ENCODE measurements at regions not wholly inside any gene's neighbourhood (a gene's known extent, or its start where the extent isn't known, plus 50 kb on each side); places are given as distances from the start of the nearest gene placed in this dataset.

DNA sequence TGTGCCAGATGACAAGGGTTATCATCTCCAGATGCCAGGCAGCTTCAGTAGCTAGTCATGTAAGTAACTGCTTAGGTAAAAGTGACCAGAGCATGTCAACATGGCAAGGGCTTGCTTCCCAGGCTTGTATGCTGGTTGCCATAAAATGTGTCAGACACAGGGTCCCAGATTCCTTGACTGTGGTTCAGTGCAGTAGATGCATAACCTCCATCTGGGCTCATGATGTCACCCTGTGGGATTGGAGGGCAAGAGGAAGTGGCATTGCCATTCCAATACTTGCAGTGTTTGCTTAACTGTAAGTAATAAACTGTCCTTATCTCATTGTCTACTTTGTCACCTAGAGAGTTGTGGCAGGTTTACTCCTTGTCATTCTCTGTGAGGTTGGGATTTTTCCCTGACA lies 226.8 kb downstream of the PCDH17 start:
- H3F3A ChIP-seq (ENCODE audit: low read depth), result no peaks in the 10 kb centered on the region
- no peaks in the 10 kb centered on the region for H3K79me2 ChIP-seq (ENCODE audit: insufficient read depth, low read length)
- no peak overlapping the region for H3K4me3 ChIP-seq (ENCODE audit: low read length, poor library complexity, severe bottlenecking)
- no peak overlapping the region for H3K9ac ChIP-seq (ENCODE audit: low read depth, low read length, poor library complexity, severe bottlenecking)
- H3K4me2 ChIP-seq (ENCODE audit: low read depth, low read length, poor library complexity, severe bottlenecking), result no peak overlapping the region
- H3K36me3 ChIP-seq (ENCODE audit: insufficient read depth, low read length), result no peaks in the 10 kb centered on the region
- H3K4me1 ChIP-seq (ENCODE audit: insufficient read depth, low read length, poor library complexity, severe bottlenecking), result no peaks in the 10 kb centered on the region
- TF ChIP-seq, protein P1, sequence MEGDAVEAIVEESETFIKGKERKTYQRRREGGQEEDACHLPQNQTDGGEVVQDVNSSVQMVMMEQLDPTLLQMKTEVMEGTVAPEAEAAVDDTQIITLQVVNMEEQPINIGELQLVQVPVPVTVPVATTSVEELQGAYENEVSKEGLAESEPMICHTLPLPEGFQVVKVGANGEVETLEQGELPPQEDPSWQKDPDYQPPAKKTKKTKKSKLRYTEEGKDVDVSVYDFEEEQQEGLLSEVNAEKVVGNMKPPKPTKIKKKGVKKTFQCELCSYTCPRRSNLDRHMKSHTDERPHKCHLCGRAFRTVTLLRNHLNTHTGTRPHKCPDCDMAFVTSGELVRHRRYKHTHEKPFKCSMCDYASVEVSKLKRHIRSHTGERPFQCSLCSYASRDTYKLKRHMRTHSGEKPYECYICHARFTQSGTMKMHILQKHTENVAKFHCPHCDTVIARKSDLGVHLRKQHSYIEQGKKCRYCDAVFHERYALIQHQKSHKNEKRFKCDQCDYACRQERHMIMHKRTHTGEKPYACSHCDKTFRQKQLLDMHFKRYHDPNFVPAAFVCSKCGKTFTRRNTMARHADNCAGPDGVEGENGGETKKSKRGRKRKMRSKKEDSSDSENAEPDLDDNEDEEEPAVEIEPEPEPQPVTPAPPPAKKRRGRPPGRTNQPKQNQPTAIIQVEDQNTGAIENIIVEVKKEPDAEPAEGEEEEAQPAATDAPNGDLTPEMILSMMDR (conservative IDR thresholded peaks at IDR 0.05; ENCODE audit: low read length), result no peak
- TF ChIP-seq EZH2phosphoT487 (IDR thresholded peaks at IDR 0.05; ENCODE audit: borderline replicate concordance), result no peak
- no peaks in the 10 kb centered on the region for H3K27me3 ChIP-seq (ENCODE audit: insufficient read depth, low read length, poor library complexity, severe bottlenecking)
- H2AFZ ChIP-seq (ENCODE audit: low read length), result no peak overlapping the region
- no peaks in the 10 kb centered on the region for H4K20me1 ChIP-seq (ENCODE audit: insufficient read depth, low read length, poor library complexity, severe bottlenecking)
- no peaks in the 10 kb centered on the region for H3K9me2 ChIP-seq (replicated peaks; ENCODE audit: low read depth, low read length)
- H3K9me3 ChIP-seq (ENCODE audit: insufficient read depth, low read depth, low read length), result no peaks in the 10 kb centered on the region

DNA sequence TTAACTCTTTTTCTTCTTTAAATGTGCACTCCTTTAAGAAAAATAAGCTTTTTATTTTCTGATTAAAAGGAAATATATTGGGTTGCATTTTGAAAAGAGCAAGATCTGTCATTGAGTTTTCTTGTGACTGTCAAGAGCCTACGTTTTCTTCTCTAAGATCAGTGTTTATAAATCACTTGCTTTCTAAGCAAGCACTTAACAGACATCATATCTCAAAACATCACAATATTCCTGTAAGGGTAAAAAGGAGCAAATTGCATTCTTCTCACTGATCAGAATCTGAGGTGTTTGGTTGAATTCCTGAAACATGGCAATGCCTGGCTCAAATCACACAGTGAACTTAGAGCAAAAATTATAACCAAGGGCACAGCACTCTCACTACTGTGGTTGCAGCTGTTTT lies 231.3 kb downstream of the PCDH17 start:
- TF ChIP-seq, protein P1 (conservative IDR thresholded peaks at IDR 0.05; ENCODE audit: low read length), result no peak
- TF ChIP-seq EZH2phosphoT487 (IDR thresholded peaks at IDR 0.05; ENCODE audit: borderline replicate concordance), result no peak
- no peak overlapping the region for H3K9ac ChIP-seq (ENCODE audit: low read depth, low read length, poor library complexity, severe bottlenecking)
- H3F3A ChIP-seq (ENCODE audit: low read depth), result no peaks in the 10 kb centered on the region
- H3K4me3 ChIP-seq (ENCODE audit: low read length, poor library complexity, severe bottlenecking), result no peak overlapping the region
- no peaks in the 10 kb centered on the region for H3K36me3 ChIP-seq (ENCODE audit: insufficient read depth, low read length)
- H4K20me1 ChIP-seq (ENCODE audit: insufficient read depth, low read length, poor library complexity, severe bottlenecking), result no peaks in the 10 kb centered on the region
- H3K27me3 ChIP-seq (ENCODE audit: insufficient read depth, low read length, poor library complexity, severe bottlenecking), result no peaks in the 10 kb centered on the region
- H3K4me1 ChIP-seq (ENCODE audit: insufficient read depth, low read length, poor library complexity, severe bottlenecking), result no peaks in the 10 kb centered on the region
- no peaks in the 10 kb centered on the region for H3K9me2 ChIP-seq (replicated peaks; ENCODE audit: low read depth, low read length)
- no peak overlapping the region for H3K4me2 ChIP-seq (ENCODE audit: low read depth, low read length, poor library complexity, severe bottlenecking)
- no peaks in the 10 kb centered on the region for H3K79me2 ChIP-seq (ENCODE audit: insufficient read depth, low read length)
- H3K9me3 ChIP-seq (ENCODE audit: insufficient read depth, low read depth, low read length), result peaks cover 6% of the 10 kb centered on the region; the same call in 1 of the 2 replicates
- no peak overlapping the region for H2AFZ ChIP-seq (ENCODE audit: low read length)

DNA sequence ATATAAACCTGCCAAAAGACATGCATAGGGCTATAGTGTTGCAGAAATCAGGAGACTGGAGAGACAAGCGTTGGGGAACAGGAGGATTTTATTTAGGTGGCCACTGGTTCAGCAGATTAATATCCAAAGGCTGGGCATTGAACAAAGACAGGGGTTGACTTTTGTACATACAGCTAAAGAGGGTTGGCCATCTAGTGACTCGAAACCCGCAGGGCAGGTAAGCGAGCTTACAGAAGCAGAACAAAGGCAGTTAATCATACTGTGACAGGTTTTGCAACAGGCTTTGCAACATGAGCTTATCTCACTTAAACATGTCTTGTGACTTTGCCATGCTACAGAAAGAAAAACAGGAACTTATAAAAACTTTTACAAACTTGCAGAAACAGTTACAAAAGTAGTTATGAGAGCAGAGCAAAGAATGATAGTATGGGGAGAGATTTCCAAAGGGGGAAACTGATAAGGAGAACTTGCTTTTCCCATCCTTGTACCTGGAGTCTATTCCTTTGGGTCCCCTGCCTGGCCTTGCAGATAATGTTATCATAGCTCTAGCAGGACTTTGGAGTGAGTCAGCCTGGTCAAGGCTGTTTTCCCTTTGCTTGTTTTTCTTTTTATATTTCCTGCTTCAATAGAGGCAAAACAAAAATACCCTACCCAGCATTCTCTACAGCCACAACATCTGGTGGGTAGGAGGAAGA lies 234.2 kb downstream of the PCDH17 start:
- H3K4me1 ChIP-seq (ENCODE audit: insufficient read depth, low read length, poor library complexity, severe bottlenecking), result no peaks in the 10 kb centered on the region
- no peaks in the 10 kb centered on the region for H3K79me2 ChIP-seq (ENCODE audit: insufficient read depth, low read length)
- H3K4me3 ChIP-seq (ENCODE audit: low read length, poor library complexity, severe bottlenecking), result no peak overlapping the region
- no peak overlapping the region for H3K9ac ChIP-seq (ENCODE audit: low read depth, low read length, poor library complexity, severe bottlenecking)
- no peaks in the 10 kb centered on the region for H4K20me1 ChIP-seq (ENCODE audit: insufficient read depth, low read length, poor library complexity, severe bottlenecking)
- TF ChIP-seq, protein P1 (conservative IDR thresholded peaks at IDR 0.05; ENCODE audit: low read length), result no peak
- TF ChIP-seq EZH2phosphoT487 (IDR thresholded peaks at IDR 0.05; ENCODE audit: borderline replicate concordance), result no peak
- H3F3A ChIP-seq (ENCODE audit: low read depth), result no peaks in the 10 kb centered on the region
- H2AFZ ChIP-seq (ENCODE audit: low read length), result no peak overlapping the region
- peaks cover 9% of the 10 kb centered on the region; the same call in 1 of the 2 replicates for H3K9me3 ChIP-seq (ENCODE audit: insufficient read depth, low read depth, low read length)
- H3K4me2 ChIP-seq (ENCODE audit: low read depth, low read length, poor library complexity, severe bottlenecking), result no peak overlapping the region
- no peaks in the 10 kb centered on the region for H3K27me3 ChIP-seq (ENCODE audit: insufficient read depth, low read length, poor library complexity, severe bottlenecking)
- no peaks in the 10 kb centered on the region for H3K36me3 ChIP-seq (ENCODE audit: insufficient read depth, low read length)
- no peaks in the 10 kb centered on the region for H3K9me2 ChIP-seq (replicated peaks; ENCODE audit: low read depth, low read length)
